HL-60/S4 (cell line): ENCODE measurements at regions not wholly inside any gene's neighbourhood (a gene's known extent, or its start where the extent isn't known, plus 50 kb on each side); places are given as distances from the start of the nearest gene placed in this dataset.

Source experiments
- in situ Hi-C: fragments of 300-500 bp; cut with MboI; formaldehyde crosslinking; loops from 2 replicates; pipeline ENCODE4 v1.14.3; 2022; ENCODE audit warnings: low sequenced_read_pairs

GRCh38 chr11:32312865-32313403 is 122.4 kb downstream of the WT1 start:
- in situ Hi-C loops: no loop called here

GRCh38 chr11:32313477-32313876 is 121.9 kb downstream of the WT1 start:
- in situ Hi-C loops: no loop called here

- in situ Hi-C loops: no loop called here
These were observed 120.2 kb downstream of the WT1 start for GRCh38 chr11:32315121-32315520.

GRCh38 chr11:32316232-32316631 is 119.1 kb downstream of the WT1 start:
- in situ Hi-C loops: no loop called here

- in situ Hi-C loops: no loop called here
These were observed 118.3 kb downstream of the WT1 start for GRCh38 chr11:32316858-32317642.

- in situ Hi-C loops: no loop called here
These were observed 117.7 kb downstream of the WT1 start for GRCh38 chr11:32317643-32318042.

- in situ Hi-C loops: no loop called here
These were observed 117.0 kb downstream of the WT1 start for GRCh38 chr11:32318071-32319055.

GRCh38 chr11:32323814-32324130 is 111.6 kb downstream of the WT1 start:
- in situ Hi-C loops: no loop called here

GRCh38 chr11:32325187-32325586 is 110.2 kb downstream of the WT1 start:
- in situ Hi-C loops: no loop called here

- in situ Hi-C loops: no loop called here
These were observed 109.6 kb downstream of the WT1 start for GRCh38 chr11:32325725-32326124.

- in situ Hi-C loops: no loop called here
These were observed 108.8 kb downstream of the WT1 start for GRCh38 chr11:32326522-32326921.

GRCh38 chr11:32328392-32328791 is 106.9 kb downstream of the WT1 start:
- in situ Hi-C loops: no loop called here

GRCh38 chr11:32331098-32331497 is 104.2 kb downstream of the WT1 start:
- in situ Hi-C loops: no loop called here

GRCh38 chr11:32331792-32332191 is 103.5 kb downstream of the WT1 start:
- in situ Hi-C loops: no loop called here

GRCh38 chr11:32332990-32333319 is 102.4 kb downstream of the WT1 start:
- in situ Hi-C loops: no loop called here

- in situ Hi-C loops: no loop called here
These were observed 101.9 kb downstream of the WT1 start for GRCh38 chr11:32333320-32333991.

- in situ Hi-C loops: no loop called here
These were observed 100.5 kb downstream of the WT1 start for GRCh38 chr11:32334822-32335221.
